Astrocyte of the hippocampus (primary cell): ENCODE measurements at regions not wholly inside any gene's neighbourhood (a gene's known extent, or its start where the extent isn't known, plus 50 kb on each side); places are given as distances from the start of the nearest gene placed in this dataset.
A peak's percentile ranks its signal among the peaks of the same experiment; 100 is the strongest.

ENCODE experiments used
- DNase-seq: peaks from one replicate; pipeline ENCODE4 v3.0.0; 2011; ENCODE audit warnings: low read depth, low spot score

DNA sequence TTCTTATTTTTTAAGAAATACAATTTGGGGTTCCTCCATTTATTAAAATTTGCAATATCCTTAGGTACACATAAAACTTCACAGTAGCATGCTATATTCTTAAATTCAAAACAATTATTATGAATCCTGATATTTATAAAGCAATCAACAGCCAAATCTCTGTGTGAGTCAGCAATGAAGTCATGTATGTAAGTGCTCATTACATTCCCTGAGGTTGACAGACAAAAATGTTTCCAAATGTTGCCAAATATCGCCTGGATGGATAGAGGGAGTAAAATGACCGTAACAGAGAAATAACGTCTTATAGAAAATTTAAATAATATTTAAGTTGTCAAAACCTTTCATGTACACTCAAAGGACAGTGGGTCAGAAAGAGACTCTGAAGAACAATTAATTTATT, 220.0 kb downstream of the PCDH18 start:
- DNase-seq: no peak

DNA sequence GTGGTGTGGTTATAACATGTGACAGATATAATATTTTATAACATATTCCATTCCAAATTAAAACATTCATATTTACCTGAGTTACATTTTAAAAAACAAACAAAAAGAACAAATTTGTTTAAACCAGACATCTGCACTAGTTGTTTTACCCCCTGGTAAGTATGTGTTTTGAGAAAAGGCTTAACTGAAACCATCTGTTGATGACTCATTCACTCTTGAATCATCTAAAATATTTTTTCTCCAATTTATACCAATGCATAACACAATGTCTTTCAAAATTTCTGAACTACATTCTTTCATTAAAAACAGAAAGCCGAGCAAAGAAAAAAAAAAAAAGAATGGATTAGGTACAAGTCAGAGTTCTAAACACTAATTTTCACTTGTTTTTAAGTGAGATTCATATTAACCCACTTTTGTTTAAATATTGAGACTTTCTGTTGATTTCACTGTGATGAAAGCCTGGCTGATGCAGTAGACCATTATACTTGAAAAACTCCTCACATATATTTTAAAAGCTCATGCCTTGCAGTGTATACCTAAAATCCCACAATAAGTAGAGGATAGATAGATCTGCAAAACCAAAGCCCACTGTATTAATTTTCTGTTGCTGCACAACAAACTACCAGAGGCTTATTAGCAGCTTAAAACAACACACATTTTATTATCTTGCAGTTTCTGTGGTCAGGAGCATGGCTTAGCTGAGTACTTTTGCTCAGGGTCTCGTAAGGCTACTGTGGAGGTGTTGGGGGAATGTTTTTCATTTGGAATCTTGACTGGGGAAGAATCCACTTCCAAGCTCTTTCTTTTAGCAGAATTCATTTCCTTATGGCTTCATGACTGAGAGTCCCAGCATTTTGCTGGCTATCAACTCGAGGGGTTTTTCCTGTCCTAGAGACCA, 221.5 kb downstream of the PCDH18 start:
- DNase-seq: peak; percentile 53

DNA sequence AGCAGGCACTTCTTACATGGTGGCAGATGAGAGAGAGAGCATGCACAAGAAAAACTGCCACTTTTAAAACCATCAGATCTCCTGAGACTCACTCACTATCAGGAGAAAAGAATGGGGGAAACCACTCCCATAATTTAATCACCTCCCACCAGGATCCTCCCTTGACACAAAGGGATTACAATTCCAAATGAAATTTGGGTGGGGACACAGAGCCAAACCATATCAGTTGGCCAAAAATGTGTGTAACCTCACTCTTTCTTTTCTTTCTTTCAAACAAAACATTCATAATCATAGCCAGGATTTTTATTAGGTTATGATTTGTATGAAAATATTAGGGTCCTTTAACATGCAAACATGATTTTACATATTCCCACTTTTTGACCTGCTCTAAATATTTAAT, 222.1 kb downstream of the PCDH18 start:
- DNase-seq: no peak

DNA sequence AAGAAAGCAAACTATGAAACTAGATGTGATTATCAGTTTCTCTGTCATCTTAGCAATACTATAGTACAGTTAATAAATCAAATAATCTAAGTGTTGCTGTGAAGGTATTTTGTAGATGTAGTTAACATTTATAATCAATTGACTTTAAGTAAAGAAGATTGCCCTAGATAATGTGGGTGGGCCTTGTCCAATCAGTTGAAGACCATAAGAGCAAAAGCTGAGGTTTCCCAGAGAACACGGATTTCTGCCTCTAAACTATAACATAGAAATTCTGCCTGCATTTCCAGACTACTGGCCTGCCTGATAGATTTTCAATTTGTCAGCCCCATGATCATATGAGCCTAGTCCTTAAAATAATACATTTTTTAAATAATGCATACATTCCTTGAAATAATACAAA, 222.9 kb downstream of the PCDH18 start:
- DNase-seq: no peak

DNA sequence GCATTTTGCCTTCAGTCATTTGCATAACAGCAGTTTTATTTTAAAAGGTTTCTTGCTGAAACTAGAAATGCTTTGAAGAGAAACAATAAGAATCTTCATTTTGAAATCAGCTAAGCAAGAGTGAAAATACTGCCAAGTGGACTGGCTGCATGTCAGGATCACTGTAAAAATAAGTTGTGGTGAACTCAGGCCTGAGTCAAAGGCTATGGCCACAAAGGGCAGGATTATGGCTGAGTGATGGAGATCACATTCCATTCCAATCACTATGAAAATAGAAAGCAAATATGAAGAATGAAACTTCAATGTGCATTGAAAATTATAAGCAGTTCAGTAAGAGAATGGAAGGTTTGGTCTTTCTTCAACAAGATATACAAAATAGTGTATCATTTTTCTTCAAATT, 224.5 kb downstream of the PCDH18 start:
- peak; percentile 66 for DNase-seq

DNA sequence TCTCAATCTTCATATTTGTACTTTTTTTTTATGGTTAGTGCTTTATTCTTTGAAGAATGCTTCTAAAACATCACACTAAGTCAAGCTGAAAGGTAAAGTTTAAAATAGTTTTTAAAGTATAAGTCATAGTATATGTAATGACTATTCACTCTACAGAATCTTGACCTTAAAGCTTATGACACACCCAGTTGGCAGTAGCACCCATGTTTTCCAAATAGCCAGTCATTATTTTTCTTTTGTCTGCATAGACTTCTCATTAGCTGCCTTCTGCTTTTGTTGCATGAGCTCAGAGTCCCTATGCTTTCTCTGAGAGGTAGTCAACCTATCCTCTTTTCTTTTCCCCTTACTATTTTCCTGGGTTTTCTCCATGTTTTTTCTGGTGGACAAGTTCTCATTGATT, 231.5 kb downstream of the PCDH18 start:
- DNase-seq: no peak

DNA sequence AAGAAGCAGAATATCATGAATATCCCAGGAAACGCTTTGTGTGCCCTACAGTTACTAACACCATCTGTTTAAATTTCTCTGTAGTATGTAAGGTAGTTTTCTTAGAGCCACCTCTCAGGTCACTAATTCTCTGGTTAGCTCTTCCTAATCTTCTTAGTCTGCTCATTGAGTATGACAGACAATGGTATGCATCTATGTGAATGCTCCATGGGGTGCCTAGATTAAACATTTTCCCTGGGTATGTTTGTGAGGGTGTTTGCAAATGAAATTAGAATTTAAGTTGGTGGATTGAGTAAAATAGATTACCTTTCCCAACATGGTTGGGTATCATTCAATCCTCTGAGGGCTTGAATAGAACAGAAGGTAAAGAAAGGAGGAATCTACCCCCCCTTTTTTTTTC, 233.0 kb downstream of the PCDH18 start:
- DNase-seq: no peak

DNA sequence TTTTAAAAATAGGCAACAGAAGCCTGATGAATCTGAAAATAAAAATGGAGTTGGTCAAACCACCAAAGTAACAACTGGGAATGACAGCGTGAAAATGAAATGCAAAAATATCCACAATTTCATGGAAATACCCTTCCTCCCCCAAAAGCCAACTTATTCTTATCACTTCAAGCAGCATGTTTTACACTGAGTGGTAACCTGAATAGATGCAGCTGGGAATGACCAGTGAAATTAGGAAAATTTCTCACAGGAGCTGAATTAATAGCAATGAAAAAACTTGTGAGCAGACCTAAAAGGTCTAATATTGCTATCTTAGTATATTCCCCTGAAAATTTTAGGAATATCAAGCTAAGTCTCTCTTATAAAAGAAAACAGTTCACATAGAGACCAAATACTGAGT, 239.0 kb downstream of the PCDH18 start:
- no peak for DNase-seq

DNA sequence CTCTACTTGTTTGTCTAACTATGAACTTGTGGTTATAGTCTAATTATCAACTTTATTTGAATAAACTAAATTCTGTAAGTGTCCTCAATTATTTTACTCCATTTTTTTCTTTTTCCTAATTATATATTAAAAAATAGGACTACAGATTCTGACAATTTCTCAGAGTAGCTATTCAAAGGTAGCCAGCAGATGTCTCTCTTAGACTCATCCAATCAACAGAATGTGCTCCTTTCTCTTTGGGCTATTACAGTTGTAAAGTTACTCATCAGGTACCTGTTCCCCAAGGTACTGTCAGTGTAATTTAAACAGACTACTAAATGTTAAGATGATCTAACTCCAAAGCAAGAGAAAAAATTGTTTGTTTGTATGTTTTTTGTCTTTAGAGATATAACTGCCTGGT, 248.6 kb downstream of the PCDH18 start:
- DNase-seq: peak; percentile 13

DNA sequence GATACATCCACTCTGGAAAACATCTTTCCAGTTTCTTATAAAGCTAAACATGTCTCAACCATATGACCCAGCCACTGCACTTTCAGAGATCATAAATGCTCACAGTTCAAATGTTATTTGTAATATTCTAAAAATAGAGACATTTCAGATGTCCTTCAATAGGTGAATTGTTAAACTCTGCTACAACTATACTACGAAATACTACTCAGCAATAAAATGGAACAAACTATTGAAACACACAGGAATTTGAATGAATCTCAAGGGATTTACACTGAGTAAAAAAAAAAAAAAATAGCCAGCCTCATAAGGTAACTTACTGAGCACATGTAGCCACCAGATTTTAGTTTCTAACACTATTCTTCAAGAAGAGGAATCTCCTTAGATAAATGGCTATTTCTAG, 253.9 kb downstream of the PCDH18 start:
- DNase-seq: no peak

DNA sequence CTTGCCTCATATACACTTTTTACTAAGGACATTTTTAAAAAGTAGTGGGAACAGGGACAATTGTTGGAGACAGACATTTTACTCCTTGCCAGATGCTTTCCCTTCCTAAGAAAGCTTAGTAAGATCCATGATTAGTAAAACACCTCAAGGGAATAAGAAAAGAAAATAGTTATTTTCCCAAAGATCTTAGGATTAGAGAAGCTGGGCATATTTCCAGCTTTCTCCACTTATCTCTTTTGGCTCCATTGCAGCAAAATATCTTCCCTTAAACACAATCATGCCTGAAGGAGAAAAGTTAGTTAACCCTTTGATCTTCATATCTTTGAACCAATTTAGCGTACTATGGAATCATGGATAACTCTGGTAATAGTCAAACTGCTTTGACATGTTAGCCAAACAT, 257.9 kb downstream of the PCDH18 start:
- DNase-seq: peak; percentile 28

DNA sequence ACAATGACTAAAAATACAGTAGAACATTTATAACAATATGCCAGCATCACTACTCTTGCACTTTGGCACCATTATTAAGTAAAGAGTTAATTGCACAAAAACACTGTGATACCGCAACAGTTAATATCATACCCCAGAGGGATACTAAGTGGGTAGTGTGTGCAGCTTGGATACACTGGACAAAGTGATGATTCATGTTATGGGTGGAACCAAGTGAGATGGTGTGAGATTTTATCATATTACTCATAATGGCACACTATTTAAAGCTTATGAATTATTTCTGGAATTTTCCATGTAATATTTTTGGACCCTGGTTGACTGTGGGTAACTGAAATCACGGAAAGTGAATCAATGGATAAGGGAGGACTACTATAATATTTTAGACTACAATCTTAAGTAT, 265.3 kb downstream of the PCDH18 start:
- peak; percentile 5 for DNase-seq

DNA sequence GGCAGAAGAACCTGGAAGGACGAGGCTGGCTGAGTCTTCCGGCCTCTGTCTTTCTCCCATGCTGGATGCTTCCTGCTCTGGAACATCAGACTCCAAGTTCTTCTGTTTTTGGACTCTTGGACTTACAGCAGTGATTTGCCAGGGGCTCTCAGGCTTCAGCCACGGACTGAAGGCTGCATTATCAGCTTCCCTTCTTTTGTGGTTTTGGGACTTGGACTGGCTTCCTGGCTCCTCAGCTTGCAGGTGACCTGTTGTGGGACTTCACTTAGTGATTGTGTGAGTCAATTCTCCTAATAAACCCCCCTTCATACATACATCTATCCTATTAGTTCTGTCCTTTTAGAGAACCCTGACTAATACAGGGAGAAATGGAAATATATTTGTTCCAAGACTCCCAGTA, 265.8 kb downstream of the PCDH18 start:
- no peak for DNase-seq

DNA sequence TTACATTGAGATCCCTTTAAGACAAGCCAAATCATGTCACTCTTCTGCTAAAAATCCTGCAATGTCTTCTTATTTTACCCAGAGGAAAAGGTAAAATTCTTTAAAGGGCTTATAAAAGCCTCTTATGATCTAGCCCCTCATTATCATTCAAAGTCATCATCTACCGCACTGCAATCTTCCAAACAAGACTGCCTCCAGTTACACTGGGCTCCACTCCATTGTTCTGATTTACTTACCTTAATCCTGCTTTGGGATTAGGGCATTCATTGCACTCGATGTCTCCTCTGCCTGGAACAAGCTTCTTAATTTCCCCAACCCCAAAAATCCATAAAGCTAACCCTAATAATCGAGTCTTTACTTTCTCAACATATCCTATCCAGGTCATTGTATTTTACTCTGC, 269.1 kb downstream of the PCDH18 start:
- no peak for DNase-seq

DNA sequence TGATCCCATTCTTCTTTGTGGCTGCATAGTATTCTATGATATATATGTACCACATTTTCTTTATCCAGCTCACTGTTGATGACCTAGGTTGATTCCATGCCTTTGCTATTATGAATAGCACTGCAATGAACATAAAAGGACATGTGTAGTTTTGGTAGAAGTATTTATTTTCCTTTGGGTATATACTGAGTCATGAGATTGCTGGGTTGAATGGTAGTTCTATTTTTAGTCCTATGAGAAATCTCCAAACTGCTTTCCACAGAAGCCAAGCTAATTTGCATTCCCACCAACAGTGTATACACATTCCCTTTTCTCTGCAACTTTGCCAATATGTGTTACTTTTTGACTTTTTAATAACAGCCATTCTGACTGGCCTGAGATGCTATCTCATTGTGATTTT, 278.3 kb downstream of the PCDH18 start:
- peak; percentile 68 for DNase-seq

DNA sequence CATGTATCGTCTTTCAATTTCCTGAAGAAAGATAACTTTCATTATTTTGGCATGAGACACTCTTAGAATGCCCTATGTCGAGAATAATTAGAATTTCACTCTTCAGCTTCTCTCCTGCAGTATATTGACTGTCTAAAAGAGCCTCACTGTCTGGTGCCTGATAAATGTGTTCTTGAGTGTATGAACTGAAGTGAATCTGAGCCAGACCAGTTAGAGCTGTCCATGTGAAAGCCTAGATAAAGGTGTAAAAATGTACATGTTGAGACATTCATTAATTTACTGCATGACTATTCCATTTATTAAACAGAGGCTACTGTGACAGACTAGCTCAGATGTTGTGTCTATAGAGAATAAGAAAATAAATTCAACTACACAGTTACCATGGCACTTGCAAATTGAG, 283.2 kb downstream of the PCDH18 start:
- no peak for DNase-seq

DNA sequence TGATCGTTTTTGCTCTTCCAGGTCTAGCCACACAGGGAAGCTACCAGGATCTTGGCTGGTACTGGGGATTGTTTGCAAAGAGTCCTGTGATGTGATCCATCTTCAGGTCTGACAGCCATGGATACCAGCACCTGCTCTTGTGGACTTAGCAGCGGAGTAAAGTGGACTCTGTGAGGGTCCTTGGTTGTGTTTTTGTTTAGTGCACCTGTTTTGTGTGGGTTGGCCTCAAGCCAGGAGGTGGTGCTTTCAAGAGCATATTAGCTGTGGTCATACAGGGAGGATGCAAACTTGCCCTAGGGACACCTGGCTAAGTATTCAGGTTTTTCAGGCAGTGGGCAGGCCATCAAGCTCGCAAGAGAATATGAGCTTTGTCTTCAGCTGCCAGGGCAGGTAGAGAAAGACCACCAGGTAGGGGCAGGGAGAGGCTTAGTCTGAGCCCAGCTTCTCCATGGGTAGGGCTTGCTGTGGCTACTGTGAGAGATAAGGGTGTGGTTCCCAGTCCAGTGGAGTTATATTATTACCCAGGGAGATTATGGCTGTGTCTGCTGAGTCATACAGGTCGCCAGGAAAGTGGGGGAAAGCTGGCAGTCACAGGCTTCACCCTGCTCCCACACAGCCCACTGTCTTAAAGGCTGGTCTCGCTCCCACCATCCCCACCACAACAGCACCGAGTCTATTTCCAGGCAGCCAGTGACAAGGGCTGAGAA, 293.7 kb downstream of the PCDH18 start:
- no peak for DNase-seq

DNA sequence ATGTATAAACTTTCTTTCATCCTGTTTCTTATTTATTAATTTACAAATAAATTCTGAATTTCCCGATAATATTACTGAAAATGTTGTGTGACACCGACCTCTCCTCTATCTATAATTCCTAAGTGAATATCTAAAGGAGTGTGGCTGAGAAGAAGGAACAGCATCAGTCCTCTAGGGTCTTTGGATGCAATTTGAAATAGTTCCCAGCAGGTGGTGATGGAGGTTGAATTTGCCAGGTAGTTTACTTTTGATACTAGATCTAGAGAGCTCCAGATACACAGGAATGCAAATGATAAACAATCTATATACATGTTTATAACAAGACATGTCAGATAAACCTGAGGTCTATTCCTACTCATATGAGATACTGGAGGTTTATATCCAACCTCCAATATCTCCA, 305.4 kb downstream of the PCDH18 start:
- peak; percentile 27 for DNase-seq

DNA sequence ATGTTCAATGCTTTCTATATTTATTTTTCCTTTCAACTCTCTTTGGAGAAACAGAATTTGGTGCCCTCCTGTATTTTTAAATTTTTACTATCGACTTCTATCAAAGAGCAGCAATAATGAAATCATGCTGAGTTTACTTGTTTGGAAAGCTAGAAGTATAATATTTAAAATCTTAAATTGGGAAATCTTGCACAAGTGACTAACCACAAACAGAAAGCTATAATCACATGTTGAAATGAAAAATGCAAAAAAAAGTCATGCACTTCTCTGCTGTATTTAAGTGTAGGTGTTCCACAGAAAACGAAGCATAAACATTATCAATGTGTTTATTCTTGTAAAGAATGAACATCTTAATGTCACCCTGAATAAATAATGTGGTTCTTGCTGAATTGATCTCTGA, 306.1 kb downstream of the PCDH18 start:
- DNase-seq: no peak

DNA sequence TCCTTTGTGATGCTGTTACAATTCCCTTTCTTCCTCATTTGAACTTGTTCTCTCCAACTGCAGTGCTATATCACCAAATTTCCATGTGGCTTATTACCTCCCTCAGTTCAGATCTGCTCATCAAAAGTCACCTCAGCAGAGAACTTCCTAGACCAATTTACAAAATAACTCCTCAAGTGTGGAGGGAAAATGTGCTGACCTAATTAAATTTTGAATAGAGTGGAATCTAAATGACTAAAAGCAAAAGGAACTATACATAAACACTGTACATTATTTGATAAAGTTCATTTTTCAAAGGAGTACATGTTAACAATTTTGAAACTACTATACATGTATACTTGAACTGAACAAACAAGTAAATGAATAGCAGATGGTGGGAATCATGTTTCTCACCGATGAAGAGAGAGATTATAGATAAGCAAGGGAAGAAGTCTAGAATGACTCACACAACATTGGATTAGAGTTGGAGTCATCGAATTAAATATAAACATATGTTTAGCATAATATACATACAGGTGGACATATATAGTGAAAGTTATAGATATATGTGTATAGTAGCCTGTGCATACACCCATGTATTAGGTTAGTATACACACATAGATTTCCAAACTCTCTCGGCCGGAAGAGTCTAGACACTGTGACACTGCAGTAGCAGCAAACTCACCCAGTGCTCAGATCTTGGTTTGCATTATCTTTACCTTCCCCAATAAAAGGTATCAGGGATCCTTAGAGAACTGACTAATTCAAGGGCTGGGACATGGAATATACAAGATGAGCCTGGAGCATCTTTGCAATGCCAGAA, 318.7 kb downstream of the PCDH18 start:
- no peak for DNase-seq

DNA sequence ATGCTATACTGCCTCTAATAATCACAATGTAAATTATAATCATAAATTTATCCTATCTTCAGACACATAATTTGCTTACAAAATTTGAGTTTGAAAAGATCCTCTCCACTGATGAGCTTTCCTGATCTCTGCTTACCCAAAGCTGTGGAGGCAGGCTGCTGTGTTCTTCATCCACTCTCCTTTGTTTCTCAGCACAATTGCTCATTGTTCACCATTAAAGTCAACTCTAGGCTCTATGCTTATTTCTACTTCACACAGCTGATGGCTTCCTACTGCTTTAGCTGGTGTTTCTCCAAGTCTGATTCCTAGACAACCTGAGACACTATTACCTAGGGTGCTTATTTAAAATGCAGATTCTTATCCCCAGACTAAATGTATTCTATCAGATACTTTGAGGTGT, 319.7 kb downstream of the PCDH18 start:
- DNase-seq: no peak

DNA sequence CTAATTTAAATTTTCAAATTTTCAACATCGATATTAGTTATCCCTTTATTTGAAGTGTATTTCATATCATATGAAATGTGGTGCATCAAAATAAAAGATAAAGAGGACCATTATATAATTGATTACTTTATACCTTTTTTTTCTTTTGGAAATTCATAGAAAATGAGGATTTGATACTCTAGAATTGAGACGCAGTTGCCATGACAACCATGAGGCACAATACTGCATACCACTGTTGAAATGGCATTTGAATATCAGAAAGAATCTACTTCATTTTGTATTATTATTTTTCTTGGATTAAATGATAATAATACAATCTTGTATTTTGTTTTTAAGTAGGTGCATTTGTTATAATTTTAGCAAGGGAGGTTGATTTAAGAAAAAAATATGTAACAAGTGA, 323.1 kb downstream of the PCDH18 start:
- no peak for DNase-seq
